Nephron progenitor cell (in vitro differentiated cells): ENCODE measurements at regions not wholly inside any gene's neighbourhood (a gene's known extent, or its start where the extent isn't known, plus 50 kb on each side); places are given as distances from the start of the nearest gene placed in this dataset.

ENCODE experiments used
- DNase-seq: peaks from one replicate; pipeline ENCODE4 v3.0.0; 2021
- H3K27ac Mint-ChIP-seq: 2 replicates; pipeline ENCODE4 v1.8.0; 2021; ENCODE audit warnings: mild to moderate bottlenecking, moderate library complexity, mixed read lengths
- H3K27me3 Mint-ChIP-seq: 2 replicates; pipeline ENCODE4 v1.8.0; 2021; ENCODE audit warnings: mild to moderate bottlenecking, low read depth, mixed read lengths; ENCODE audit not compliant: poor library complexity
- H3K36me3 Mint-ChIP-seq: 2 replicates; pipeline ENCODE4 v1.8.0; 2021; ENCODE audit warnings: low read depth, mixed read lengths
- H3K4me1 Mint-ChIP-seq: 2 replicates; pipeline ENCODE4 v1.8.0; 2021; ENCODE audit warnings: mixed read lengths
- H3K4me3 Mint-ChIP-seq: 2 replicates; pipeline ENCODE4 v1.8.0; 2021; ENCODE audit warnings: mild to moderate bottlenecking, moderate library complexity, mixed read lengths
- H3K9me3 Mint-ChIP-seq: 2 replicates; pipeline ENCODE4 v1.8.0; 2021; ENCODE audit warnings: mild to moderate bottlenecking, moderate library complexity, mixed read lengths
- CTCF ChIP-seq: fragments of 200-600 bp; sonication (generic); IDR thresholded peaks from 2 replicates; pipeline ENCODE4 v1.5.0; 2021; ENCODE audit warnings: antibody characterized with exemption

DNA sequence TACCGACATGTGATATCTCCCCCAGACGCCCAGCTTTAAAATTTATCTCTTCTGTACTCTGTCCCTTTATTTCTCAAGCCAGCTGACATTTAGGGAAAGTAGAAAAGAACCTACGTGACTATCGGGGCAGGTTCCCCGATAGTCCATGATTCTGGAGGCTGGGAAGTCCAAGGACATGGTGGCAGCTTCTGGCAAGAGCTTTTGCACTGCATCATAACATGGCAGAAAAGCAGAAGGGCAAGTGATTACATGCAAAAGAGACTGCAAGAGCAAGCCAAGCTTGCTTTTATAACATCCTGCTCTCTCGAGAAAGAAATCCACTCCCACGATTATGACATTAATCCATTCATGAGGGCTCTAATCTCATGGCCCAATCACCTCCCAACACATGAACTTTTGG is 113.2 kb downstream of the CD164 start:
- Mint-ChIP-seq H3K27me3 (no peaks in the 10 kb centered on the region), H3K4me3 (no peak overlapping the region), H3K27ac (no peak overlapping the region)

GRCh38 chr6:109265530-109265929 is 116.7 kb downstream of the CD164 start:
- Mint-ChIP-seq H3K4me1 (peaks cover 4% of the 10 kb centered on the region), H3K36me3 (peaks cover 14% of the 10 kb centered on the region), H3K4me3 (no peak overlapping the region), H3K9me3 (peaks cover 25% of the 10 kb centered on the region), H3K27ac (no peak overlapping the region), H3K27me3 (no peaks in the 10 kb centered on the region)
- TF ChIP-seq CTCF: no peak
- DNase-seq: no peak

More for the DNA sequence above, 113.2 kb downstream of the CD164 start:
- Mint-ChIP-seq H3K9me3 (peaks cover 25% of the 10 kb centered on the region), H3K4me1 (peaks cover 3% of the 10 kb centered on the region), H3K36me3 (peaks cover 18% of the 10 kb centered on the region)
- TF ChIP-seq CTCF: no peak
- no peak for DNase-seq

DNA sequence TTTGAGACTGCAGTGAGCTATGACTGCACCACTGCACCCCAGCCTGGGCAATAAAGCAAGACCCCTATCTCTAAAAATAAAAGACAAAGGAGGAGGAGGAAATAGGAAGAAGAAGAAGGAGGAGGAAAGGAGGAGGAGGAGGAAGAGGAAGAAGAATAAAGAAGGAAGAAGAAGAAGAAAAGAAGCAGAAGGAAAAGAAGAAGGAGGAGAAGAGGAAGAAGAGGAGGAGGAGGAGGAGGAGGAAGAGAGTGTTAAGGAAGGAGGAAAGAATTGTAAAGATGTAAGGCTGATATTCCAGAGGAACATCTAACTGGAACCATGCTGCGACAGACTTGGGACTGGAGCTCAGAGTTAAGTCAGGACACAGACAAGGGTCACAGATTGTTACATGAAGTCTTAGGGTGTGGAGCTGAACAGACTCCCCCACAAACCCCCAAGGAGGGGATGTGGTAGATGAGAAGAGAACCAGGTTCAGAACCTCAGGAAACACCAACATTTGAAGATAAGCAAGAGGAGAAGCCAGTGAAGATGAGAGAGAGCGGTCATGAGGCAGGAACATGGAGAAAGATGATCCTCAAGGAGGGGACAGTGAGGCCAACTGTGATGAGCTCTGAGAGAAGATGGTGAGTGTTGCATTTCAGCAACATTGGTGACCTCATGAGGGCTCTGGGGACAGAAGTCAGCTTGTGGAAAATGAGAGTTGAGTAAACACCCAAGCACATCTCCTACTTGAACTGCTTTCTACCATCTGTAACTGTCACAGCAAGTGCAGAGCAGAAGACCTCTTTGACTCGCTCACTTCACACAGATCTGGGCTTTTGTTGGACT is 118.2 kb downstream of the CD164 start:
- peaks cover 12% of the 10 kb centered on the region for H3K36me3 Mint-ChIP-seq
- peaks cover 4% of the 10 kb centered on the region for H3K4me1 Mint-ChIP-seq
- H3K9me3 Mint-ChIP-seq: peaks cover 14% of the 10 kb centered on the region
- no peaks in the 10 kb centered on the region for H3K27me3 Mint-ChIP-seq
- H3K4me3 Mint-ChIP-seq: no peak overlapping the region
- H3K27ac Mint-ChIP-seq: no peak overlapping the region
- no peak for DNase-seq
- no peak for TF ChIP-seq CTCF

GRCh38 chr6:109262261-109262660 is 120.0 kb downstream of the CD164 start:
- Mint-ChIP-seq H3K27me3 (no peaks in the 10 kb centered on the region), H3K36me3 (peaks cover 5% of the 10 kb centered on the region), H3K27ac (no peak overlapping the region), H3K4me3 (no peak overlapping the region), H3K9me3 (peaks cover 5% of the 10 kb centered on the region), H3K4me1 (peaks cover 4% of the 10 kb centered on the region)
- TF ChIP-seq CTCF: no peak
- DNase-seq: no peak

DNA sequence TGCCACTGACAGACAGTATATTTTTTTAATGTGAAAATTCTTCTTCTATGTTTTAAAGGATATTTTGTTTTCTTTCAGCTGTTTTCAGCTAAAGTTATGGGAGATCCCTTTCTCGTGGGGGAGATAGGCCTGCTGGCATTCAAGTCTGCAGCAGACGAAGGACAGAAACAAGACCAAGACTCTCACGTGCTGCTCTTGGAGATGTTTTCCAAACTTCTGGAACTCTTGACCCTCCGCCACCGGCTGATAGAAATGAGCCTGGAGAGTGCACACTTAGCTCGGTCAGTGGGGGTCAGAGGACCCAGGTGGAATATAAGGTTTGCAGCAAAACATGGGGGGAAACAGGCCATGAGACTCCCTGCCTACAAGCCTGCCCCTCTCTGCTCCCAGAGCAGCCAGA is 120.5 kb downstream of the CD164 start:
- Mint-ChIP-seq H3K4me1 (peaks cover 4% of the 10 kb centered on the region), H3K9me3 (peaks cover under 1% of the 10 kb centered on the region), H3K27ac (no peak overlapping the region), H3K36me3 (peaks cover under 1% of the 10 kb centered on the region), H3K4me3 (no peak overlapping the region), H3K27me3 (no peaks in the 10 kb centered on the region)
- TF ChIP-seq CTCF: no peak
- DNase-seq: no peak

DNA sequence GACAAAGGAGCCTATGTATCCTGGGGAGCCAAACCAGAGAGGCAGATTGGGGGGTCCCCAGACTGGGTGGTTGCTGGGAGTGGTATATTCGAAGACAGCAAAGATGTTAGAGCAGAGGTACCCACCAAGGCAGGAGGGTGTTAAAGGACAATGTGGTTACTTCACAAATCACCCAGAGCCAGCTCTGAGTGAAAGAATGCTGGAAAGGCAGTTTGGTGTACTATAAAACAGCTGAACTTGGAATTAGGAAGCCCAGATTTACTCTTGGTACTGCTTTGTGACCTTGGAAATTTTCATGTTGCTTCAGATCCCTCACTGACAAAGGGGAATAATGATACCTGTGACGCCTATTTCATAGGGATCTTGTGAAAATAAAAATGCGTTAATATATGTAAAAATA is 121.6 kb downstream of the CD164 start:
- Mint-ChIP-seq H3K9me3 (no peaks in the 10 kb centered on the region), H3K4me3 (no peak overlapping the region), H3K36me3 (no peaks in the 10 kb centered on the region), H3K27ac (no peak overlapping the region), H3K4me1 (peaks cover 4% of the 10 kb centered on the region), H3K27me3 (no peaks in the 10 kb centered on the region)
- DNase-seq: no peak
- no peak for TF ChIP-seq CTCF
